GM12892 (cell line): ENCODE measurements at regions not wholly inside any gene's neighbourhood (a gene's known extent, or its start where the extent isn't known, plus 50 kb on each side); places are given as distances from the start of the nearest gene placed in this dataset.
"Not testable (repeated sequence)": the region's sequence is repeated elsewhere in the genome, so short reads cannot be mapped to it uniquely, and the experiment has no call there.

ENCODE experiments used
- POLR2A ChIP-seq: IDR thresholded peaks from 2 replicates; pipeline ENCODE4 v1.6.1; 2011; ENCODE audit warnings: low read depth, low read length, control low read depth
- POLR2AphosphoS5 ChIP-seq: IDR thresholded peaks from 2 replicates; pipeline ENCODE4 v1.6.1; 2011; ENCODE audit warnings: low read depth, low read length, control low read depth

DNA sequence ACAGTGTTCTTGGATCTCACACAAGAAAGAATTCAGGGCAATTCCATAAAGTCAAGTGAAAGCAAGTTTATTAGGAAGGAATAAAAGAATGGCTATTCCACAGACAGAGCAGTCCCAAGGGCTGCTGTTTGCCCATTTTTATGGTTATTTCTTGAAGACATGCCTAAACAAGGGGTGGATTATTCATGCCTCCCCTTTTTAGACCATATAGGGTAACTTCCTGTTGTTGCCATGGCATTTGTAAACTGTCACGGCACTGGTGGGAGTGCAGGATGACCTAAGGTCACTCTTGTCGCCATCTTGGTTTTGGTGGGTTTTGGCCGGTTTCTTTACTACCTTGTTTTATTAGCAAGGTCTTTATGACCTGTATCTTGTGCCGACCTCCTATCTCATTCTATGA, 219.6 kb downstream of the RAB11FIP4 start:
- TF ChIP-seq POLR2AphosphoS5, POLR2A: not testable (repeated sequence)
